SU-DHL-6 (cell line): ENCODE measurements at regions not wholly inside any gene's neighbourhood (a gene's known extent, or its start where the extent isn't known, plus 50 kb on each side); places are given as distances from the start of the nearest gene placed in this dataset.

ENCODE experiments used
- H2AFZ ChIP-seq: fragments of 200-600 bp; sonication (generic); 2 replicates; pipeline ENCODE4 v1.6.1; 2014; ENCODE audit warnings: low read depth, mild to moderate bottlenecking, moderate library complexity, mixed read lengths, antibody characterized with exemption, low read length; ENCODE audit not compliant: severe bottlenecking
- H3F3A ChIP-seq: fragments of 200-600 bp; shearing (Covaris generic); 2 replicates; pipeline ENCODE4 v1.6.0; 2016; ENCODE audit warnings: antibody characterized with exemption, mild to moderate bottlenecking; ENCODE audit not compliant: insufficient read depth
- H3K27ac ChIP-seq: fragments of 200-600 bp; sonication (generic); 2 replicates; pipeline ENCODE4 v1.5.1; 2016; ENCODE audit warnings: low read depth, mild to moderate bottlenecking, low read length, moderate library complexity, mixed read lengths
- H3K27me3 ChIP-seq: fragments of 200-600 bp; sonication (generic), shearing (Covaris generic); 2 replicates; pipeline ENCODE4 v1.6.0; 2014; ENCODE audit warnings: mild to moderate bottlenecking, low read length
- H3K36me3 ChIP-seq: fragments of 200-600 bp; sonication (generic); 2 replicates; pipeline ENCODE4 v1.6.1; 2014; ENCODE audit warnings: mild to moderate bottlenecking, low read length, mixed read lengths
- H3K4me2 ChIP-seq: fragments of 300-600, 200-600 bp; shearing (Covaris generic), sonication (generic); 2 replicates; pipeline ENCODE4 v1.6.0; 2014; ENCODE audit warnings: low read length, low read depth, mild to moderate bottlenecking; ENCODE audit not compliant: poor library complexity, severe bottlenecking
- H3K4me3 ChIP-seq: fragments of 200-600 bp; sonication (generic); 2 replicates; pipeline ENCODE4 v1.5.1; 2014; ENCODE audit warnings: antibody characterized with exemption, low read length, mild to moderate bottlenecking, mixed read lengths; ENCODE audit not compliant: insufficient read depth, poor library complexity, severe bottlenecking
- H3K79me2 ChIP-seq: fragments of 200-600 bp; sonication (generic); 2 replicates; pipeline ENCODE4 v1.6.1; 2014; ENCODE audit warnings: mild to moderate bottlenecking, low read length, moderate library complexity; ENCODE audit not compliant: insufficient read depth
- H3K9ac ChIP-seq: fragments of 200-600 bp; sonication (generic); 2 replicates; pipeline ENCODE4 v1.7.0; 2014; ENCODE audit warnings: mild to moderate bottlenecking, low read length
- H3K9me2 ChIP-seq: fragments of 200-600 bp; sonication (generic); replicated peaks from 2 replicates; pipeline ENCODE4 v1.6.1; 2014; ENCODE audit warnings: low read length; ENCODE audit not compliant: insufficient read depth
- H3K9me3 ChIP-seq: fragments of 200-600 bp; sonication (generic); 2 replicates; pipeline ENCODE4 v1.6.1; 2014; ENCODE audit warnings: low read length, mixed read lengths; ENCODE audit not compliant: insufficient read depth
- H4K20me1 ChIP-seq: fragments of 200-600 bp; sonication (generic); 2 replicates; pipeline ENCODE4 v1.6.1; 2014; ENCODE audit warnings: low read depth, mild to moderate bottlenecking, antibody characterized with exemption, low read length, moderate library complexity, mixed read lengths
- CTCF ChIP-seq: fragments of 200-600 bp; sonication (generic); IDR thresholded peaks from one replicate; pipeline ENCODE4 v1.5.1; 2017; ENCODE audit warnings: antibody characterized with exemption, mild to moderate bottlenecking, low read length, moderate library complexity; ENCODE audit not compliant: insufficient read depth, poor library complexity, severe bottlenecking
- EZH2phosphoT487 ChIP-seq: fragments of 200-600 bp; sonication (generic), shearing (Covaris generic); conservative IDR thresholded peaks from 2 replicates; pipeline ENCODE4 v1.6.1; 2018; ENCODE audit warnings: mild to moderate bottlenecking, antibody characterized with exemption, low read length, moderate library complexity, mixed read lengths

GRCh38 chr3:74080056-74080461, 455.3 kb upstream of the PDZRN3 start:
- Histone ChIP-seq H2AFZ (no peak overlapping the region), H3K9me2 (no peaks in the 10 kb centered on the region), H3K4me2 (no peak overlapping the region), H4K20me1 (no peaks in the 10 kb centered on the region), H3K9me3 (no peaks in the 10 kb centered on the region), H3K36me3 (no peaks in the 10 kb centered on the region), H3K9ac (no peak overlapping the region), H3K4me3 (no peak overlapping the region), H3F3A (no peaks in the 10 kb centered on the region), H3K27me3 (no peaks in the 10 kb centered on the region), H3K79me2 (no peaks in the 10 kb centered on the region), H3K27ac (no peak overlapping the region)
- TF ChIP-seq EZH2phosphoT487, result no peak
- no peak for TF ChIP-seq CTCF

DNA sequence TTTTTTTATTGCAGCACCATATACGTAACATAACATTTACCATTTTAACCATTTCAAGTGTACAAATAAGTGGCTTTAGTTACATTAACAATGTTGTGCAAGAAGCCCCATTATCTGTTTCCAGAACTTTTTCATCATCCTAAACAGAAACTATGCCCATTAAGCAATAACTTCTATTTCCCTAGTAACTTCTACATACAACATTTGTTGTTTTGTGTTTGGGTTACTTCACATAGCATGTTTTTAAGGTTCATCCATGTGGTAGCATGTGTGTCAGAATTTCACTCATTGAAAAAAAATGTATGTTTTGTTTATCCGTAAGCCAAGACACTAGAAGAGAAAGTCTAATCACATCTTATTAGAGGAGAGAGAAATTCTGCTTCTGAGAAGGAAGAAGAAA, 450.5 kb upstream of the PDZRN3 start:
- no peaks in the 10 kb centered on the region for H3K9me3 ChIP-seq
- no peak overlapping the region for H3K4me3 ChIP-seq
- TF ChIP-seq EZH2phosphoT487, result no peak
- TF ChIP-seq CTCF, result no peak
- H4K20me1 ChIP-seq, result no peaks in the 10 kb centered on the region
- H3K27me3 ChIP-seq, result no peaks in the 10 kb centered on the region
- no peaks in the 10 kb centered on the region for H3K9me2 ChIP-seq
- no peaks in the 10 kb centered on the region for H3F3A ChIP-seq
- no peak overlapping the region for H3K4me2 ChIP-seq
- H3K79me2 ChIP-seq, result no peaks in the 10 kb centered on the region
- no peaks in the 10 kb centered on the region for H3K36me3 ChIP-seq
- H3K9ac ChIP-seq, result no peak overlapping the region
- no peak overlapping the region for H2AFZ ChIP-seq
- no peak overlapping the region for H3K27ac ChIP-seq

- H3F3A ChIP-seq, result no peaks in the 10 kb centered on the region
- H3K27me3 ChIP-seq, result no peaks in the 10 kb centered on the region
- H3K9me3 ChIP-seq, result no peaks in the 10 kb centered on the region
- no peak overlapping the region for H3K9ac ChIP-seq
- no peak overlapping the region for H2AFZ ChIP-seq
- no peak overlapping the region for H3K4me2 ChIP-seq
- H3K4me3 ChIP-seq, result no peak overlapping the region
- no peaks in the 10 kb centered on the region for H3K9me2 ChIP-seq
- H3K36me3 ChIP-seq, result no peaks in the 10 kb centered on the region
- TF ChIP-seq EZH2phosphoT487 (no peak), CTCF (no peak)
- no peak overlapping the region for H3K27ac ChIP-seq
- no peaks in the 10 kb centered on the region for H4K20me1 ChIP-seq
- H3K79me2 ChIP-seq, result no peaks in the 10 kb centered on the region
These were observed 450.0 kb upstream of the PDZRN3 start for GRCh38 chr3:74074700-74075099.

DNA sequence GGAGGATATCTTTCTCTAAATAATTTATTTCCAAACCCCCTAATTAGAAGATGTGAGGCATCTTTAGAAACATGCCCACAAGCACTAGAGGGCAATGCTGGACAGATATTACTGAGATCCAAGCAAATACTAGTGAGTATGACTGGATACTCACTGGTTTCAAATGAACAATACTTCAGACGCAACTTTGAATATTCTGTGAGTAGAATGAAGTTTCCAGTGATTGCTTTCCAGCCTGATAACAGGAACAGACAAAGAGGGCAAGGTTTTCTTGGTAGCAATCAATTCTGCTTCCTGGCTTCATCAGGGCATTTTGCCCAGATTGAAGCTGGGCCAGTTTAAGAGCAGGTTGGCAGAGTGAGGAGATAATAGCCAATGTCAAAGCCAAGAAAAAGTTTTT, 442.6 kb upstream of the PDZRN3 start:
- Histone ChIP-seq H3K9me3 (no peaks in the 10 kb centered on the region), H3K4me2 (no peak overlapping the region), H3K36me3 (no peaks in the 10 kb centered on the region), H3K9me2 (no peaks in the 10 kb centered on the region), H3F3A (no peaks in the 10 kb centered on the region), H3K27ac (no peak overlapping the region), H3K4me3 (no peak overlapping the region), H4K20me1 (no peaks in the 10 kb centered on the region), H3K9ac (no peak overlapping the region), H2AFZ (no peak overlapping the region), H3K27me3 (no peaks in the 10 kb centered on the region), H3K79me2 (no peaks in the 10 kb centered on the region)
- no peak for TF ChIP-seq EZH2phosphoT487
- TF ChIP-seq CTCF, result no peak
